HCT116 (cell line): ENCODE measurements at regions not wholly inside any gene's neighbourhood (a gene's known extent, or its start where the extent isn't known, plus 50 kb on each side); places are given as distances from the start of the nearest gene placed in this dataset.

ENCODE experiments used
- CEBPB ChIP-seq: IDR thresholded peaks from 2 replicates; pipeline ENCODE4 v1.6.1; 2012; ENCODE audit warnings: low read depth
- EZH2 ChIP-seq: fragments of 200-600 bp; sonication (generic); IDR thresholded peaks from 2 replicates; pipeline ENCODE4 v1.6.1; 2017; ENCODE audit warnings: antibody characterized with exemption, mixed run types
- EZH2phosphoT487 ChIP-seq: fragments of 200-600 bp; IDR thresholded peaks from 2 replicates; pipeline ENCODE4 v1.6.1; 2018; ENCODE audit warnings: antibody characterized with exemption, borderline replicate concordance
- FOSL1 ChIP-seq: IDR thresholded peaks from 2 replicates; pipeline ENCODE4 v1.6.1; 2012; ENCODE audit warnings: low read depth
- POLR2A ChIP-seq: IDR thresholded peaks from 2 replicates; pipeline ENCODE4 v1.7.0; 2011; ENCODE audit warnings: borderline replicate concordance; ENCODE audit not compliant: insufficient read depth, insufficient read length; ENCODE audit errors: extremely low read depth
- RAD21 ChIP-seq: IDR thresholded peaks from 2 replicates; pipeline ENCODE4 v1.6.1; 2012; ENCODE audit warnings: low read depth, mild to moderate bottlenecking
- SP1 ChIP-seq: IDR thresholded peaks from 2 replicates; pipeline ENCODE4 v1.6.1; 2012; ENCODE audit warnings: low read depth
- YY1 ChIP-seq: IDR thresholded peaks from 2 replicates; pipeline ENCODE4 v1.6.1; 2011; ENCODE audit warnings: low read length, low read depth, moderate library complexity, mild to moderate bottlenecking; ENCODE audit not compliant: insufficient replicate concordance; ENCODE audit errors: extremely low read depth
- ZNF274 ChIP-seq: fragments of 200-500 bp; sonication (Bioruptor generic); IDR thresholded peaks from 2 replicates; pipeline ENCODE4 v1.6.1; 2014; ENCODE audit warnings: mild to moderate bottlenecking, low read depth, low read length, inconsistent platforms
- TF ChIP-seq, protein P1 (sequence below), 3 experiments: fragments of 200-600 bp in 1 of 3; sonication (generic) in 1 of 3; IDR thresholded peaks in 2 of 3; conservative IDR thresholded peaks in 1 of 3; 2 replicates each; pipeline ENCODE4 v1.5.1; 2012 to 2017; ENCODE audit warnings: low read depth in 2 of 3, low read length in 2 of 3, antibody characterized with exemption in 1 of 3, borderline replicate concordance in 1 of 3, control low read depth in 1 of 3, mild to moderate bottlenecking in 1 of 3, mixed read lengths in 1 of 3, mixed run types in 1 of 3, moderate library complexity in 1 of 3; ENCODE audit not compliant: insufficient read depth in 1 of 3
- TF ChIP-seq, protein P2 (sequence below): IDR thresholded peaks from 2 replicates; pipeline ENCODE4 v1.6.1; 2012
- TF ChIP-seq, protein P3 (sequence below): IDR thresholded peaks from 2 replicates; pipeline ENCODE4 v1.6.1; 2012

DNA sequence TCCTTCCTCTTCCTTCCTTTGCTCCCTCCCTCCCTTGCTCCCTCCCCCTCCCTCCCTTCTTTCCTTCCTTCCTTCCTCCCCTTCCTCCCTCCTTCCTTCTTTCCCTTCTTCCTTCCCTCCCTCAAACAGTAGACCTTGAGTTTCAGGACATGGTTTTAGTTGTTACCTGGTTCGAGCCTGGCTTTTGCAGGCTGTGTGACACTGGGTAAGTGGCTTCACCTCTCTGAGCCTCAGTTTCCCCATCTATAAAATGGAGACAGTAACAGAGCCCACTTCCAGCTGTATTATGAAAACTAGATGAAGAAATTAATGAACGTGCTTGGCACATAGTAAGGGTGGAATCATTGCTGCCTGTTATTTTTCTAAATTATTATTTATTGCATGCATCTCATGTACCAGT lies 171.0 kb upstream of the LHX5 start:
- no peak for TF ChIP-seq POLR2A
- TF ChIP-seq, protein P1, sequence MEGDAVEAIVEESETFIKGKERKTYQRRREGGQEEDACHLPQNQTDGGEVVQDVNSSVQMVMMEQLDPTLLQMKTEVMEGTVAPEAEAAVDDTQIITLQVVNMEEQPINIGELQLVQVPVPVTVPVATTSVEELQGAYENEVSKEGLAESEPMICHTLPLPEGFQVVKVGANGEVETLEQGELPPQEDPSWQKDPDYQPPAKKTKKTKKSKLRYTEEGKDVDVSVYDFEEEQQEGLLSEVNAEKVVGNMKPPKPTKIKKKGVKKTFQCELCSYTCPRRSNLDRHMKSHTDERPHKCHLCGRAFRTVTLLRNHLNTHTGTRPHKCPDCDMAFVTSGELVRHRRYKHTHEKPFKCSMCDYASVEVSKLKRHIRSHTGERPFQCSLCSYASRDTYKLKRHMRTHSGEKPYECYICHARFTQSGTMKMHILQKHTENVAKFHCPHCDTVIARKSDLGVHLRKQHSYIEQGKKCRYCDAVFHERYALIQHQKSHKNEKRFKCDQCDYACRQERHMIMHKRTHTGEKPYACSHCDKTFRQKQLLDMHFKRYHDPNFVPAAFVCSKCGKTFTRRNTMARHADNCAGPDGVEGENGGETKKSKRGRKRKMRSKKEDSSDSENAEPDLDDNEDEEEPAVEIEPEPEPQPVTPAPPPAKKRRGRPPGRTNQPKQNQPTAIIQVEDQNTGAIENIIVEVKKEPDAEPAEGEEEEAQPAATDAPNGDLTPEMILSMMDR (IDR thresholded peaks at IDR 0.05 in 2 of 3, conservative IDR thresholded peaks at IDR 0.05 in 1 of 3; ENCODE audit: borderline replicate concordance in 1 of 3, insufficient read depth in 1 of 3, low read depth in 2 of 3, low read length in 2 of 3): no peak
- no peak for TF ChIP-seq ZNF274
- TF ChIP-seq EZH2phosphoT487: no peak
- TF ChIP-seq FOSL1: no peak
- TF ChIP-seq, protein P2, sequence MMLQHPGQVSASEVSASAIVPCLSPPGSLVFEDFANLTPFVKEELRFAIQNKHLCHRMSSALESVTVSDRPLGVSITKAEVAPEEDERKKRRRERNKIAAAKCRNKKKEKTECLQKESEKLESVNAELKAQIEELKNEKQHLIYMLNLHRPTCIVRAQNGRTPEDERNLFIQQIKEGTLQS: no peak
- TF ChIP-seq EZH2: no peak
- TF ChIP-seq SP1: no peak
- no peak for TF ChIP-seq RAD21
- no peak for TF ChIP-seq YY1
- TF ChIP-seq CEBPB: no peak
- TF ChIP-seq, protein P3, sequence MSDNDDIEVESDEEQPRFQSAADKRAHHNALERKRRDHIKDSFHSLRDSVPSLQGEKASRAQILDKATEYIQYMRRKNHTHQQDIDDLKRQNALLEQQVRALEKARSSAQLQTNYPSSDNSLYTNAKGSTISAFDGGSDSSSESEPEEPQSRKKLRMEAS: no peak
